Stimulated activated CD4-positive, alpha-beta T cell treated with anti-CD3 and anti-CD28 coated beads, TNF-alpha, amount 100 ng/mL, for 1 hour (primary cell): ENCODE measurements at regions not wholly inside any gene's neighbourhood (a gene's known extent, or its start where the extent isn't known, plus 50 kb on each side); places are given as distances from the start of the nearest gene placed in this dataset.

Source experiments
- DNase-seq, 3 donors: peaks; one replicate each; pipeline ENCODE4 v3.0.0-alpha.2; 2020; ENCODE audit warnings: low read depth in 3 of 3, low spot score in 1 of 3

DNA sequence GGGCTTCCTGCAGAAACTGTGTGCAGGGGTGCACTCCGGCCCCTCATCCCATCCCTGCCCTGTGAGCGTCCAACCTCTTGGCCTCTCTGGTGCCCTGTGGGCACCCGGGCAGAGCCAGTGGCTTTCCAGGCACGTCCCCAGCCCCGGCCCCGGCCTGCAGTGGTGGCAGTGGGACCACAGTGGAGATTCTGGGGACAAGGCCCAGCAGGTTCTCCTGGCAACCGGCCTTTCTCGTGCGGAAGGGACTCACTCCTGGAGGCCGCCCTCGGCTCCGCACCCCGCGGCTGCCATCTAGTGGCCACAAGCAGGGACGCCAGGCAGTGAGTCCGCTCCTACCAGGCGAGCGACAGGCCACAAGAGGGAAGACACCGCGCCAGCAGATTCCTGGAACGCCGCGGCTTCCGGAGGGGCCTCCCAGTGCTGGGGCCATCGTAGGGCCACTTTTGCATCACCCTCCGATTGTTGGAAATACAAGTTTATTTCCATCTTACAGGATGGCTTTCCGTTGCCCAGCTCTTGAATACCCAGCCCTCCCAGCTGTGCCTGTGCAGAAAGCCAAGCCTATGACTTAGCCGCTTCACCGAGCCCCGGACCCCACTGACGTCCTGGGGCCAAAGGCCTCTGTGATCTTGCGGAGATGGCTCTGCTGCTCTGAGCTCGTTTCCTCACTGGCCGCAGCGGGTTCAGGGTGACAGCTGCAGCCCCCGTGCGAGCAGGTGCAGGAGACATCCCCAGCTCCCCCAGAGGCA, 357.3 kb downstream of the CTTN start:
- peak in 2 of 3 donors; percentile 9 to 36 for DNase-seq

DNA sequence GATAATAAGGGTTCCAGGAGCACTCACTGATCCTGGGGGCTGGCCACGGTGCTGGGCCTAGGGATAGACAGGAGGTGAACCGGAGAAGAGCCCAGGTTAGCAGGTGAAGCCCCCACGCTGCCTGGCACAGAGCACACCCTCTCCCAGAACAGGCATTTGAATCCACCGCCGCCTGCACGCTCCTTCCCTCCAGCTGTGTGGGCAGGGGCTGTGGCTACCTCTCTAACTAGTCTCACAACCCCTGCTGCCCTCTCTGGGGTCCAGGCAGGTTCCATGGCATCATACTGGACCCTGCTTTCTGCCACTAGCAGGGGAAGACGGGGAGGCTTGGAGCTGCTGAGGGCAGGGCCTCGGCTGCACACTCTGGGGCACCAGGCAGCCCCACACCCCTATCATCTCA, 358.0 kb downstream of the CTTN start:
- no peak for DNase-seq

GRCh38 chr11:70756756-70757155, 358.4 kb downstream of the CTTN start:
- DNase-seq, result no peak

DNA sequence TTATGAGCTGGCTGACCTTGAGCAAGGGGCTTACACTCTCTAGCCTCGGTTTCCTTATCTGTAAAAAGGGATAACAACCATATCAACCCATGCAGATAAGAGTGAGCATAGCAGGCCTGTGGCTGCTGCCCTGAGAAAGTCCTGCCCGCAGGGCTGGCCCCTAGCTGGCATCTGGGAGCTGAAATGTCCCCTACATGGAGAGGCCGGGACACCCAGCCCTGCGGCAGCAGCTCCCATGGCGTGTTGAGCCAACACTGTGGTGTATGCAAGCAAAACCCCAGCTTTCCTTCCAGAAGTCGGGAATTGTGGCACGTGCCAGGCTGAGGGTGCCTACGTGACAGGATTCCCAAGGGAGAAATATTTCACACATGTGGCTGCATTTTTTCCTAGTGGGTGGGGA, 358.9 kb downstream of the CTTN start:
- DNase-seq, result no peak

- no peak for DNase-seq
These were observed 359.9 kb downstream of the CTTN start for GRCh38 chr11:70758206-70758605.

GRCh38 chr11:70759846-70760245, 361.5 kb downstream of the CTTN start:
- DNase-seq, result no peak

DNA sequence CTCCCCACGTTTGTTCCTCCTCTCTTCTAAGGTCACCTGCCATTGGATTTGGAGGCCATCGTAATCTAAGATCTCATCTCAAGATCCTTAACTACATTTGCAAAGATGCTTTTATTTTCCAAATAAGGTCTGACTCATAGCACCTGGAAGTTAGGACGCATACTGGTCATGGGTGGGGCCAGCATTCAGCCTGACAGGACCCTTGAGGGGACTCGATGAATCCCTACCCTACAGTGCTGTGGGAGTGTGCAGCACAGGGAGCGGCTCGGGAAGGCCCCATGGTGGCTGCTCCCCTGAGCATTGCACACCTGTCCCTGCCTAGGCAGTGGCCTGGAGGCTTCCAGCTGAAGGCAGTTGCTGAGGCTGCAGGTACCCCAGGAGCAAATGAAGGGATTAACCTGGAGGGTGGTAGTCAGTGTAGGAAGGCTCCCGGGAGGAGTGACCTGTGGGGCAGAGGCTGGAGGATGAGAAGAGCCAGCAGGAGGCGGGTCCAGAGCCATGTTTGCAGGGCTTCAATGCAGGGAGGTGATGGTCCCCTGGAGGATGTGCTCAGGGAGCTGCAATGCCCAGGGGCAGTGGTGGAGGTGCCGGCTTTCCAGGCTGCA, 362.2 kb downstream of the CTTN start:
- no peak for DNase-seq

- DNase-seq, result no peak
These were observed 363.0 kb downstream of the CTTN start for GRCh38 chr11:70761094-70761907.

- no peak for DNase-seq
These were observed 363.6 kb downstream of the CTTN start for GRCh38 chr11:70761908-70762337.

GRCh38 chr11:70762810-70763209, 364.5 kb downstream of the CTTN start:
- no peak for DNase-seq

DNA sequence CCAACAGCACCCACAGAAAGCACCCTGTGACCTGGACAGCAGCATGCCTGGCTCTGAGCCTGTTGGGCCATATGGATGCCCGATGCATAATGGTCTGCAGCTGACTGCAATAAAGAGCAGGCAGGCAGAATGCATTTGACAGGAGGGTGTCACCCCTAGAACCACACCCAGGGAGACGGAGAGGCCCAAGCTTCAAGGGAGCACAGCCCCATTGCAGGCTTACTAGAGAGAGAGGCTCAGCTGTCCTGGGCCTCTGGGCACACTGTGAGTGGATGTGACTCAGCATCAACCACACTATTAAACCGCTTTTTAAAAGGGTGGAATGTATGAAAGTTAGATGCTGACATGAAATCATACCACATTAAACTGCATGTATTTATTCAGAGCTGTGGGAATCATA, 365.3 kb downstream of the CTTN start:
- no peak for DNase-seq

- DNase-seq, result no peak
These were observed 366.1 kb downstream of the CTTN start for GRCh38 chr11:70764356-70764905.

GRCh38 chr11:70766901-70767300, 368.6 kb downstream of the CTTN start:
- DNase-seq, result no peak

DNA sequence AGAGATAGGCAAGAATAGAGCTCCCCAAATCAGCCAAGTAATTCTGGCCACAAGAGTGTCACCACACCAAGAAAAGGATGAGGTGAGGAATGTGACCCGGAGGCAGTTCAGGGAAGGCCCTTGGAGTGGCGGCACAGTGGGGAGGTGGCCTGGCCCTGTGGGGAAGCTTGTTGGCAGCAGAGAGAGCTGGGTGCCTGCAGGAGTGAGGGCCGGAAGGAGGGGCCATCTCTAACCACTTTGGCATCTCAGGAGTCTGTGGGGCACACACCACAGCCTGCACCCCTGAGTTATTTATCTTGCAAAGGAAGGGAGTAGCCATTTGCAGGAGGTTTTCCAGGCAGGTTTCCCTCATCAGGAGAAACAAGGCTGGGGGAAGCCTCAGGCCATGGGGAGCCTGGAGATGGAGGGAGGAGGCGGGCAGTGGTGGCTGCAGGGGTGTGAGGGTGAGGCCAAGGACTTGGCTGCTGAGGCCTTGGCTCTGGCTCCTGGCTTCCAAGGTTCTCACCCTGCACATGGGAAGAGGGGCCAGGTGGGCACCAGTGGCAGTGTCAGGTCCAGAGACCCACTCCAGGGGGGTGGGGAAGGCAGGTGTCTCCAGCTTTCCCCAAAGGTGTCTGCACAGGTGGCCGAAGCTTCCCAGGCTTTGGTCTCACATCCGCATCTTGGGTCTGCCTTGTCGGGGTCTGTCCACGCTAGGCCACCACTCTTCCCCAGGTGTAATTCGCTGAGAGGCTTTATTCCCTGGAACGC, 370.2 kb downstream of the CTTN start:
- DNase-seq, result no peak

DNA sequence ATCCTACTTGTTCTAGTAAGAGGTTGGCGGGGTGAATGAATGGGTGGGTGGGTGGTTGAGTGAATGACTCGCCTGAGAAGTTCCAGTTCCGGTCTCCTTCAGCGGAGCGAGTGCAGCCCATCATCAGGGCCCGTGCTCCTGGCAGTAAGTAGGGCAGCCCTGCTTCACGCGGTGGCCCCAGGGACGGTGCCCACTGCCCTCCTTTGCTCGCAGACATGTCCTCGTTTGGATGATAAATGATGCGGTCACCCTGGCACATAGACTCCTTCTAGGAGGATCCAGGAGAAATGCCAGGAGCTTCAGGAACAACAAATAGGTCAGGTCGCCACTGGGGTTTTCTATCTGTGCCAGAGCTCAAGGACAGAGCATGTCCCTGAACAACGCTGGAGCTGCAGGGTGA, 370.8 kb downstream of the CTTN start:
- DNase-seq, result no peak

DNA sequence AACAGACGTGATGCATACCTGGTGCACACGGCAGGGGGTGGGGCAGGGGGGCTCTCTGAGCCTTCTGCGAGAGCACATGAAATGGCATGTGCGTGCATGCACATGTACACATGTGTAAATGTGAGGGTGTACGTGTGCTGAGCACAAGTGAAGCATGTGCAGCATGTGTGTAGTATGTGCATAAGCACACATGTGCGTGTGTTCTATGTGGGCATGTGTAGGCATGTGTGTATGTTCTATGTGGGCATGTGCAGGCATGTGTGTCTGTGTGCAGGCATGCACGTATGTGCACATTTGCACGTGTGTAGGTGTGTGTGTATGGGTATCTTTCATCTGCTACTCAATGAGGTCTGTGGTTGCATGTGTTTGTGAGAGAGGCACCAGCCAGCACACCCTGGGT, 371.2 kb downstream of the CTTN start:
- DNase-seq, result no peak

GRCh38 chr11:70771099-70771885, 373.0 kb downstream of the CTTN start:
- no peak for DNase-seq

DNA sequence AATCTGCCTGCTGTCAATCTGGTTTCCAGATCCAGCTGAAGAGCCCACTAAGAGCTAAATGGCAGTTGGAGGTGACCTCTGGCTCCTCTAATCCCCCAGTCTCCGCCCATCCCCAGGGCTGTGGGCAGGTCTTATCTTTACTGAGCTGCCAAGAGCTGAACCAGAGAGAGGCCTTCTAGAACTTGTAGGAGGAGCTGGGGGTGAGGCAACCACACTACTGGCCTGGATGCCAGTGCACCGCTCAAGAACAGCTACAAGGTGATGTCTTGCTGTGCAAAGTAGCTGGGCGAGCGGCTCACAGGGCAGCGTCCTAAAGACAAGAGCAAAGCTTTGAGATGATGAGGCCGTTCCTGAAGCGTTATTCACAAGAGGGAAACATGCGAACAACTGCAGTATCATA, 374.6 kb downstream of the CTTN start:
- DNase-seq, result no peak

- no peak for DNase-seq
These were observed 377.2 kb downstream of the CTTN start for GRCh38 chr11:70775386-70776075.
